A673 (cell line): ENCODE measurements at regions not wholly inside any gene's neighbourhood (a gene's known extent, or its start where the extent isn't known, plus 50 kb on each side); places are given as distances from the start of the nearest gene placed in this dataset.

ENCODE experiments used
- EZH2 ChIP-seq: fragments of 200-600 bp; sonication (generic); IDR thresholded peaks from 2 replicates; pipeline ENCODE4 v1.6.1; 2017; ENCODE audit warnings: borderline replicate concordance, low read depth, mild to moderate bottlenecking, mixed read lengths, antibody characterized with exemption, low read length; ENCODE audit not compliant: poor library complexity, severe bottlenecking
- TF ChIP-seq, protein P1 (sequence below): fragments of 300-800, 200-600 bp; sonication (generic); conservative IDR thresholded peaks from 2 replicates; pipeline ENCODE4 v1.5.1; 2017; ENCODE audit warnings: low read depth, mild to moderate bottlenecking, antibody characterized with exemption, low read length, moderate library complexity, mixed read lengths

DNA sequence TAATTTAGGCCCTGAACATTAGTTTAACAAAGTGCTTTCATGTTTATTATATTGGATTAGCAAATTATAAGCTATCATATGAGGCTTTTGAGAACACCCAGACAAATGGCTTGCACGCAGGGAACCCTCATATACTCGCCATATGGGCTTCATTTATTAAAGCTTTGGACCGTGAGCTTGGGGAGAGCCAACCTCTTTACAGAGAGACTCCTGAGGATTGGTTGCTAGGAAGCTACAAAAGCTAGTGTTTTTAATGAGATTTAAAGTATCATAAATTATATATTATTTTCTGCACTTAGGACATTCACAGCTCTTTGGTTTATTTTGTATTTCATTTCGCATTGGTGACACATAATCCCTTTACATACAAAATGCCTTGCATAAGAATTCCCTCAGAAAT, 193.8 kb upstream of the TOX3 start:
- TF ChIP-seq, protein P1, sequence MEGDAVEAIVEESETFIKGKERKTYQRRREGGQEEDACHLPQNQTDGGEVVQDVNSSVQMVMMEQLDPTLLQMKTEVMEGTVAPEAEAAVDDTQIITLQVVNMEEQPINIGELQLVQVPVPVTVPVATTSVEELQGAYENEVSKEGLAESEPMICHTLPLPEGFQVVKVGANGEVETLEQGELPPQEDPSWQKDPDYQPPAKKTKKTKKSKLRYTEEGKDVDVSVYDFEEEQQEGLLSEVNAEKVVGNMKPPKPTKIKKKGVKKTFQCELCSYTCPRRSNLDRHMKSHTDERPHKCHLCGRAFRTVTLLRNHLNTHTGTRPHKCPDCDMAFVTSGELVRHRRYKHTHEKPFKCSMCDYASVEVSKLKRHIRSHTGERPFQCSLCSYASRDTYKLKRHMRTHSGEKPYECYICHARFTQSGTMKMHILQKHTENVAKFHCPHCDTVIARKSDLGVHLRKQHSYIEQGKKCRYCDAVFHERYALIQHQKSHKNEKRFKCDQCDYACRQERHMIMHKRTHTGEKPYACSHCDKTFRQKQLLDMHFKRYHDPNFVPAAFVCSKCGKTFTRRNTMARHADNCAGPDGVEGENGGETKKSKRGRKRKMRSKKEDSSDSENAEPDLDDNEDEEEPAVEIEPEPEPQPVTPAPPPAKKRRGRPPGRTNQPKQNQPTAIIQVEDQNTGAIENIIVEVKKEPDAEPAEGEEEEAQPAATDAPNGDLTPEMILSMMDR: no peak
- no peak for TF ChIP-seq EZH2
